Left ventricle myocardium inferior (tissue), 1 donor: ENCODE measurements at regions not wholly inside any gene's neighbourhood (a gene's known extent, or its start where the extent isn't known, plus 50 kb on each side); places are given as distances from the start of the nearest gene placed in this dataset.
"Not testable (repeated sequence)": the region's sequence is repeated elsewhere in the genome, so short reads cannot be mapped to it uniquely, and the experiment has no call there.

Experiments used
- DNase-seq: peaks from one replicate; pipeline ENCODE4 v3.0.0-alpha.2; 2020
- H3K27ac ChIP-seq: fragments of 200-600 bp; replicated peaks from 2 replicates; pipeline ENCODE4 v1.8.0; 2021
- H3K27me3 ChIP-seq: fragments of 200-600 bp; 2 replicates; pipeline ENCODE4 v1.8.0; 2021; ENCODE audit warnings: low read depth
- H3K36me3 ChIP-seq: fragments of 200-600 bp; 2 replicates; pipeline ENCODE4 v1.8.0; 2021
- H3K4me1 ChIP-seq: fragments of 200-600 bp; 2 replicates; pipeline ENCODE4 v1.8.0; 2021
- H3K4me3 ChIP-seq: fragments of 200-600 bp; 2 replicates; pipeline ENCODE4 v1.8.0; 2021; ENCODE audit warnings: mild to moderate bottlenecking, moderate library complexity
- H3K9me3 ChIP-seq: fragments of 200-600 bp; replicated peaks from 2 replicates; pipeline ENCODE4 v1.8.0; 2021
- intact Hi-C: fragments of 100-400 bp; cut with micrococcal nuclease; formaldehyde crosslinking; loops from one replicate; pipeline ENCODE4 v1.11.0; 2022
- TF ChIP-seq, protein P1 (sequence below): fragments of 200-600 bp; IDR thresholded peaks from 2 replicates; pipeline ENCODE4 v1.8.0; 2021; ENCODE audit warnings: antibody characterized with exemption, mild to moderate bottlenecking, borderline replicate concordance
- donor health status: DM: no; HTN: yes; CAD: no; lungs with severe emphysema.

DNA sequence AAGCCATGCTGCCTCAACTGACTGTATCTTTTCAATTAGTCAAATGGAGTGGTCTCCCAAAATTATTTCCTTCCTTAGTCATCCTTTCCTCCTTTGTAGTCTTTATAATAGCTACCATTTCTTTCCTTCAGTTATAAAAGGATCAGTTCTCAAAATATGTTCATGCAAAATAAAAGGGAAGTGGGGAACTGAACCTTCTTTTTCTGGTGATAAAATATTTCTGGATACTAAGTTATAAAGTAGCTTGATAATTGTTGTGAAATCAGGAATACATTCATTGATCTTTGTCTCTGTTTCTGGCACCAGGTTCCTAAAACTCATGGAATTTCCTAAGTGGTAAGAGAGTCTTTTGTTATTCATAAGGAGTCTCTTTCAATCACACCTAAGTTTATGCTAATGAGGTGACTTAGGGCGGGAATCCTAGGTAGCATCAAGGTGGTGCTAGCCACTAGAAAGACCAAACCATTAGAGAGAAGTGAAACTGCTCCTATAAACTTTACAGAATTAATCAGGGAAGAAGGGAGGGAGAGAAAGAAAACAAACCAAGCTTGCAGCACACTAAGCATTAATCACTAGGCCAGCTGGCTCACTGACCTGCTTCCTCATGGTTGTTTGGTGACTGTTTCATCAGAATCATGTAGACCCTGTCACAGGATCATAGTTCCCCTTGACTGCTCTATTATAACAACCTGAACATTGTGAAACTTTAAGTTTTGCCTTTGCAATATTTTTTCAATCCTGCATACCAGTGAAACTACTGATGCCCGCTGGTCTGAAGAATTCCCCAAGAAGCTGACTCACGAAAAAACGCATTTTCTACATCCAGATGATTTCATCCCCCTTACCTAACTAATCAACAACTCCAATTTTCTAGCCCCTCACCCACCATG, 161.6 kb upstream of the PTBP2 start:
- Histone ChIP-seq H3K9me3 (peaks cover 10% of the 10 kb centered on the region), H3K4me1 (no peaks in the 10 kb centered on the region), H3K4me3 (peak overlapping the region; percentile 32), H3K36me3 (no peaks in the 10 kb centered on the region), H3K27ac (peak overlapping the region; percentile 48), H3K27me3 (no peaks in the 10 kb centered on the region)
- DNase-seq, result peak; percentile 25
- TF ChIP-seq, protein P1, sequence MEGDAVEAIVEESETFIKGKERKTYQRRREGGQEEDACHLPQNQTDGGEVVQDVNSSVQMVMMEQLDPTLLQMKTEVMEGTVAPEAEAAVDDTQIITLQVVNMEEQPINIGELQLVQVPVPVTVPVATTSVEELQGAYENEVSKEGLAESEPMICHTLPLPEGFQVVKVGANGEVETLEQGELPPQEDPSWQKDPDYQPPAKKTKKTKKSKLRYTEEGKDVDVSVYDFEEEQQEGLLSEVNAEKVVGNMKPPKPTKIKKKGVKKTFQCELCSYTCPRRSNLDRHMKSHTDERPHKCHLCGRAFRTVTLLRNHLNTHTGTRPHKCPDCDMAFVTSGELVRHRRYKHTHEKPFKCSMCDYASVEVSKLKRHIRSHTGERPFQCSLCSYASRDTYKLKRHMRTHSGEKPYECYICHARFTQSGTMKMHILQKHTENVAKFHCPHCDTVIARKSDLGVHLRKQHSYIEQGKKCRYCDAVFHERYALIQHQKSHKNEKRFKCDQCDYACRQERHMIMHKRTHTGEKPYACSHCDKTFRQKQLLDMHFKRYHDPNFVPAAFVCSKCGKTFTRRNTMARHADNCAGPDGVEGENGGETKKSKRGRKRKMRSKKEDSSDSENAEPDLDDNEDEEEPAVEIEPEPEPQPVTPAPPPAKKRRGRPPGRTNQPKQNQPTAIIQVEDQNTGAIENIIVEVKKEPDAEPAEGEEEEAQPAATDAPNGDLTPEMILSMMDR, result no peak
- intact Hi-C loops, result no loop called here

DNA sequence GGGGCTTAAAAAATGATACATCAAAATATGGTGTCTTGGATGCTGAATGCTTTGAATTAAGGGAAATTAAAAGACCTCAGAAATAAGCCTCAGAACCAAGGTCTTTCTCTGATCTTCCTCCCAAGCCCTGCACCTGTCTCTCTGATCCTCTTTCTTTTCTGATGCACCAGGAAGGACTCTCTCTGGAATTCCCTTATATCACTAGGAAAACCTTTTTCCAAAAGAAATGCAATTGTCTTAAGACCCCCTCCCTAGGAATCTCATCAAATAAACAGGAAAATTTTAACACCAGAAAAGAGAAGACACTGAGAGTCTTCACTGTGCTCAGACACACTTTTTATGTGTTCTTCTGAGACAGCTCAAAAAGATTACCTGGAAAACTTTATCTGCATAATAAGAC, 159.5 kb upstream of the PTBP2 start:
- Histone ChIP-seq H3K27me3 (no peaks in the 10 kb centered on the region), H3K9me3 (peaks cover 10% of the 10 kb centered on the region), H3K27ac (no peak overlapping the region), H3K36me3 (no peaks in the 10 kb centered on the region), H3K4me1 (no peaks in the 10 kb centered on the region), H3K4me3 (no peak overlapping the region)
- intact Hi-C loops, result no loop called here
- TF ChIP-seq, protein P1, result no peak
- no peak for DNase-seq

DNA sequence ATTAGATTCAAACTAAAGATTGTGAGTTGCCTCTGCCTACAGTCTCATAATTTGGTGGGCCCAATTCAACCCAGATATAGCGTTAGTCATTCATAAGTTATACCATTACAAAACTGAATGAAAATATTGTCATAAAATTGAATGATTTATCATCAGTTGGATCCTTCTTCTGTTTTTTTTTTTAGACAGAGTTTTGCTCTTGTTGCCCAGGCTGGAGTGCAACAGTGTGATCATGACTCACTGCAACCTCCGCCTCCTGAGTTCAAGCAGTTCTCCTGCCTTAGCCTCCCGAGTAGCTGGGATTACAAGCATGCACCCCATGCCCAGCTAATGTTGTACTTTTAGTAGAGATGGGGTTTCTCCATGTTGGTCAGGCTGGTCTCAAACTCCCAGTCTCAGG, 157.2 kb upstream of the PTBP2 start:
- intact Hi-C loops, DNase-seq, H3K4me1 ChIP-seq: not testable (repeated sequence)

DNA sequence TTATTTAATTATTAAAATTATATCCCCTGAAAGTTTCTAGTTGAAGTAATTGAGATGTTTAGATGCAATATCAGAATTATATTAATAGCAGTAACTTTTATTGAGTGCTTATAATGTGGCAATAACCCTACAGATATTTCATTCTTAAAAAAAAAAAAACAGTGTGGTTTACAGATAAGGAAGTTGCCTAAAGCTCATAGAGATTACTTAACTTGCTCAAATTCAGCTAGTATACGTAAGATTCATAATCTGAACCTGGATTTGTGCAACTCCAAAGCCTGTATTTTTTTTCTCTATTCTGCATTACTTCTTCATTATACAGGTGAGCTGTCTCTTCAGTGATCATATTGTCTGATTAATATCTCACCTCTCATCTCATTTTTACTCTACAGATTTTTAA, 156.0 kb upstream of the PTBP2 start:
- TF ChIP-seq, protein P1, result no peak
- H3K4me3 ChIP-seq, result no peak overlapping the region
- H3K4me1 ChIP-seq, result no peaks in the 10 kb centered on the region
- intact Hi-C loops, result no loop called here
- DNase-seq, result no peak
- H3K36me3 ChIP-seq, result no peaks in the 10 kb centered on the region
- no peak overlapping the region for H3K27ac ChIP-seq
- H3K27me3 ChIP-seq, result no peaks in the 10 kb centered on the region
- peaks cover 7% of the 10 kb centered on the region for H3K9me3 ChIP-seq

More for the DNA sequence above, 157.2 kb upstream of the PTBP2 start:
- not testable (repeated sequence) for H3K4me3 ChIP-seq, H3K27ac ChIP-seq, H3K36me3 ChIP-seq, H3K27me3 ChIP-seq
- peaks cover 10% of the 10 kb centered on the region for H3K9me3 ChIP-seq

DNA sequence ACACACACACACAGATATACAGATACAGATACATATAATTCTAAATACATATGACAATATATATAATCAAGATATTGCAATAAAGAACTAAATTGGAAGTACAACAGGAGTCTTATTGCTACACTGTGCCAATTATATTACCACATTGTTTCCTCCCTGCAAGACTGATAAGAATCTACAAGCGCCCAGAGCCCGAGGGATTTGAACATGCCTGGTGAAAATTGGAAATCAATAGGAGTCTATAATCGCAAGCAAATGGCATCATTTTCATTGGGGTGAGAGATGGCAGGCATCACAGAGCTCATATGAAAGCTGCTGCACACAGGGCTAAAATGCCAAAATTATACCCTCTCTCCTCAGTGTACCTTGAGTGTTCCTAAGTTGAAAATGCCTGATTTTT, 152.9 kb upstream of the PTBP2 start:
- no peak overlapping the region for H3K27ac ChIP-seq
- intact Hi-C loops, result no loop called here
- TF ChIP-seq, protein P1, result no peak
- H3K9me3 ChIP-seq, result no peaks in the 10 kb centered on the region
- H3K4me3 ChIP-seq, result no peak overlapping the region
- no peaks in the 10 kb centered on the region for H3K27me3 ChIP-seq
- no peaks in the 10 kb centered on the region for H3K36me3 ChIP-seq
- no peaks in the 10 kb centered on the region for H3K4me1 ChIP-seq
- DNase-seq, result no peak

DNA sequence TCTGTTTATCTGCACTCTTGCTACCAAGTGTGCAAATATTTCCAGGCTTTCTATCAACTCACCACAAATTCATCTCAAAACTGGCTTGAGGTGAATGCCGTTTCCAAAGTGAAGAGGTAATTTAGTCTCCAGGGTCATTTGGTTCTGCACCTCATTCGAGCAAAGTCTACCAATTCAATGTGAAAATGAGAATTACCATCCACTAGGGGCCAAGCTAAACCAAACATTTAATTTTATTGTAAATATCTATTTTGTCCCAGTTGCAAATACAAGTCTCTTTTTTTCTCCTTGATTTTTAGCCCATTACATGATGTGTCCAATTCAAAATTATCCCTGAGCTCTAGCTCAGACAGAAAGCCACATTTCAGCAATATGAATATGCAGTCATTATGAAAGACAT, 152.3 kb upstream of the PTBP2 start:
- Histone ChIP-seq H3K36me3 (no peaks in the 10 kb centered on the region), H3K4me1 (no peaks in the 10 kb centered on the region), H3K9me3 (no peaks in the 10 kb centered on the region), H3K27me3 (no peaks in the 10 kb centered on the region), H3K4me3 (no peak overlapping the region), H3K27ac (no peak overlapping the region)
- no peak for DNase-seq
- intact Hi-C loops, result no loop called here
- TF ChIP-seq, protein P1, result no peak
